ENCODE measurements at regions not wholly inside any gene's neighbourhood (a gene's known extent, or its start where the extent isn't known, plus 50 kb on each side); places are given as distances from the start of the nearest gene placed in this dataset.

DNA sequence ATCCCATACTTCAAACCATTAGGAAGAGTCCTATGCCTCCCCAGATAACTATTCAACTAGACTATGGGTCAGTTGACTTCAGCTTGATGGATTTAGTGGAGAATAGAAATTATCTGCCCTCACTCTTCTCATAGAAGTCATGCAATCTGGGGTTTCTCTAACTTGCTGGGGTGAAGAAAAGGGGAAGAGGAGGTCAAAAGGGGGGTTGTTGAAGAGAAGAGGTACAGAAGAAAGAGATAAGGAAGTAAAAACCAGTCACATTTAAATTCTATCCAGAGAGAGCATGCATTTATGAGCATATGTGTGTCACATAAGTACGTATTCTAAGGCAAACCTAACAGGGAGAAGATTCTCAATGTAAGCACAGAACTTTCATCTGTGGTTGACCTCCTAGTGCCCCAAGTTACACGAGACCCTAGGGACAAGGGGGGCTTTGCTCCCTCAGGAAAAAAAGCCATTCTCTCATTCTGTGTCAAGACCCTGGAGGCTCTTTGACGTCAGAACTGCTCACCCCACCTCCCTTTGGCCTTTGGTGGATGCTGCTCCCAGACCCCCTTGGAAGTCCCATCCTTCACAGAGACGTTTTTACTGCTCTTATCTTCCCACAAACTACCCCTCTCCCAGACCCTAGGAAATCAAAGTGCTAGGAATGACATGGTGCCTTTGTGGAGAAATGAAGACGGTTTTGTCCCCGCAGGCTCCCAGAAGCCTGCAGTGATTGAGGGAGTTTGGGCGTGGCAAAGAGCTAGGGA lies 236.8 kb upstream of the TNP1 start:
- DNase-seq (ENCODE audit: low read depth, low spot score): no peak

DNA sequence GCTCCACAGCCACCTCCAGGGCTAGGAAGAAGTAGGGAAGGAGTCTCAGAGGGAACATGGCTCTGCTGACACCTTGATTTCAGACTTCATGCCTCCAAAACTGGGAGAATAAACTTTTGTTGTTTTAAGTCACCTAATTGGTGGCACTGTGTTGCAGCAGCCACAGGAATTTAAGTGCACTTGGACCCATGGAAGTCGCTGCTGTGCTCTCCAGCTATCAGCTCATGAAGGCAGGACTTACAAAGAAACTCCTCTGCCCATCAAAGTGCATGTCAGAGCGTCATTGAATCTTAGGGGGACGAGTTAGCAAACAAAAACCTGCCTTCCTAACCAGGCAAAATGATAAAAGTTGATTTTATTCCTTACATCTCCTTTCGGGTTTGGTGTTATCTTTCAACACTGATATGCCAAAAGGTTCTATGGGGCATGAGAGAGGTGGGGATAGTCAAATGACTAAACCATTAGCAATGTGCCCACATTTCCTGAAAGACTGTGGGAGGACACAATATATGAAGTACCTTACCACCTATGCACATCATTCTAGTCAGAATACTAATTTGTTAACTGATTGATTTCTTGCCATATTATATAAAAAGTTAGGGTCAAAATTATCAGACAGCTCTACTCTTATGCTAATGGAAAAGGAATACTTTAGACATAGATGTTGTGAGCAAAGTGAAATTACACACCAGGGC lies 235.8 kb upstream of the TNP1 start:
- no peak for DNase-seq (ENCODE audit: low read depth, low spot score)

DNA sequence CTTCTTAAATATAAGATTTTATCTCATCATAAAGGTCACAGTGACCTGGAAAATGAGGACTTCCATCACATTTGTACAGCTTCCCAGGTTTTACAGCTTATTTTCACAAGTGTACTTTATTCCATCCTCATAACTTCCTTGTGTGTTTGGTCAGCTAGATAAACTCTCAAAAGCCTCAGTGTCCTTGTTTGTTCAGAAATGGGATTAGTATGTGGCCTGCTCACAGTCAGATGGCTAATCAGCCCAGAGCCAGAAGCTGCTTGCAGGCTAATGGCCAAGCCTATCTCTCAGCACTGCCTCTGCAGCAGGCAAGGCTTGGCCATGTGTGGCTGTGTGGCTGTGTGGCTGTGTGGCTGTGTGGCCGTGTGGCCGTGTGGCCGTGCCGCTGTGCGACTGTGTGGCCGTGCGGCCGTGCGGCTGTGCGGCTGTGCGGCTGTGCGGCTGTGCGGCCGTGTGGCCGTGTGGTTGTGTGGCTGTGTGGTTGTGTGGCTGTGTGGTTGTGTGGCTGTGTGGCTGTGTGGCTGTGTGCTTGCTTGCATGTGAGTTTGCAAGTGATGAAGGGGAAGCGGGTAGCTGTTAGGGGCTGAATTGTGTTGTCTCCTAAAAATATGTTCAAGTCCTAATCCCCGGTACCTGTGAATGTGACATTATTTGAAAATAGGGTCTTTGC lies 233.0 kb upstream of the TNP1 start:
- DNase-seq (ENCODE audit: low read depth, low spot score): no peak

DNA sequence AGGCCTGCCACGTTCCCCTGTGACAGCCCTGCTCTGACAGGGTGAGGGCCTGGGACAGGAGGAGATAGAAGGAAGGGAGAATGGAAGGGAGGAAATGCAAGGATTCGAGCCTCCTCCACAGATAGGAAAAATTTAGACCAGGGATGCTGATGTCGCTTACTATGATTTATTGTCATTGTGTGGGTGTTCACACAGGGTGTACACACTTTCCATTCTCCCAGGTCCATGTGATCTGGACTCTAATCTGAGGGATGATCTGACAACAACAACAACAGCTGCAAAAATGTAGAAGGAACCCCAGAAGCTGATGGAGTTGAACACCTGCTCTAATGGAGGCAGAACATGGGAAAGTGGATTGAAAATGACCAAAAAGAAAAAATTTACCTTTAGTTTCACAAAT lies 231.7 kb upstream of the TNP1 start:
- DNase-seq (ENCODE audit: low read depth, low spot score): no peak

DNA sequence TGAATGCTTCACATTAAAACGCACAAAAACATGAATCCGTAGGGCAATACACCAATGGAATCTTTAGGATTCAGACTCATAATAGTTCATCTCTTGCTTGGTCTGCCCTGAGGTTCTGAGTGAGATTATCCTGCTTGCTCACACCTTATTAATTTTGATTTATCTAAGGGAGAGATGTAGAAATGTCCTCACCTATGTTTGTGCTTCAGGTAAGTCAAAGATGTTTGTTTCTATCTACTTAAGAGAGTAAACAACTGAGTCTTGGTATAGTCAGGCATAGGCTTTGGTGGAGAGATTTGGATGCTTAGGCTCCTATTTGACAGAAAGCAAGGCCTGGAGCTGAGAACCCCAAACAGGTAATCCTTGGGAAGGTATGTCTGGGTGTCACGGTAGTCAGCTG lies 231.0 kb upstream of the TNP1 start:
- no peak for DNase-seq (ENCODE audit: low read depth, low spot score)

DNA sequence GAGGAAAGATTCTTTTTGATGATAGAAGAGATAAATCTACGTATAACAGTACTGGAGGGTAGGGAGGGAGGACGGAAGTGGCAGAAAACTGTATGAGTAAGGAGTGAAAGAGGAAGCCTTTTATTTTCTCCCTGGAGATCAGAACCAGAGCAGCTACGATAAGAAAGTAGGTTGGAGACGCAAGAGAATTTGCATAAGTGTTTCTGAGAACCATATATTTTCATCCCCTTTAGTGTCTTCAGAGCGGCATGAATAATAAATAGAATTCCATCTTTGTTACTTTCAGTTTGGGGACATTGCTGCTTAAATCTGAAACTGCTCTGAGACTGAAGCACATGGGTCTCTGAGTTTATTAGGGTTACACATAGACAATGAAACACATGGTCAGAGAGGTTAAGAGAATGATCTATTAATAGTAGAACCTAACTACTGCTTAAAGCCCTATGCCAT lies 230.2 kb upstream of the TNP1 start:
- DNase-seq (ENCODE audit: low read depth, low spot score): no peak

DNA sequence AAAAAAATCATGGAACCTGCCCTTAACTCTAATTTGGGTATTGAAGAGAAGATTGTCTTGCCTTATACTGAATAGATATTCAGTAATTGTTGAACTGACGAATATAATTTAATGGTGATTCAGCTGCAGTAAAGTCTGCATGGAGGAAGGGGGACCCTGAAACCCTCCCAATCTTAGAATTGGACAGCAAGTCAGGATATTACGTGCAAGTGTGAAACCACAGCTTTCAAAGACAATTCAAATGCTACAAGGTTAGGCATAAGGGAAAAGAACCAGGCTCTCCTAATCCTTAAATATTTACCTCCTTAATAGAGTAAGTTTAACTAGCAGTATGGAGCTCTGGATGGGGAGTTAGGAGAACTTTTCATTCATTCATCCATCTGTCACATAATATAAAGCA lies 226.9 kb upstream of the TNP1 start:
- no peak for DNase-seq (ENCODE audit: low read depth, low spot score)

DNA sequence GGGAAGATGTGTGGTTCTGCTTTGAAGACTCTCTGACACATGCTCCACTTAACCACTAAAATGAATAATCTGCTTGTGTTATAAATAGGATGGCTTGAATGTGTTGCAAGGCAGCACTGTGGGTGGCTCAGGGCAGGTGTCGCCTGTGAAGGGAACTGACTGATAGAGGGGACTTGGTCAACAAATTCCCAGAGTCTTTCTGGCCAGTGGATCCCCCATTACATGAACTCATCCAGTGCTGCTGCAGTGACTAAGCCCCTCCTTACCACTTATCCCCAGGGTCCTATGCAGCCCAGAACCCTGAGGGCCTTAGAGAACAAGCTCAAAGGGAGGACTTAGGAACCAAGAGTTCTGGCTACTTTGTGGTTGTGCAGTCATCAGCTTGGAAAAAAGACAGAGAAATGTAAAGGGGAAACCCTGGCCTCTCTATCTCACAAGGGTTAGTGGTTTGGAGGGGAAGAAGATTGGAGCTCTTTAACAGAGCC lies 226.2 kb upstream of the TNP1 start:
- no peak for DNase-seq (ENCODE audit: low read depth, low spot score)

DNA sequence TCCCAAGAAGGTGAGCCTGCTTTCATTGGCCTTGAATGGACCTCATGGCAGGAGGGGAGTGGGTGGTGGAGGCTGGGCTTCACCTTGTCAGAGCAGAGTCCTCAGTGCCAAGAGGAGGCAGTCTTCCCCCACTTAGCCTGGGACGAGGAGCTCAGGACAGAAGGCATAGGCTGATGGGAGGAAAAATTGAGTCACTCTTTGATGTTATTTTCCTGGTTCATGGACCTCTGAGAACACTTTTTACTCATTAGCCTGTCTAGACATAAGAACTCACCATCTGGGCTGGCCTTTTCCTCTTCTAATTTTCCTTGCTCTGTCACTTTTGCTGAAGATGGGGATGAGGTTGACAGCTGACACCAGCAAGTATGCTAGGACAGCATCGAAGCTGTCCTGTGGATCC lies 225.7 kb upstream of the TNP1 start:
- DNase-seq (ENCODE audit: low read depth, low spot score): no peak

DNA sequence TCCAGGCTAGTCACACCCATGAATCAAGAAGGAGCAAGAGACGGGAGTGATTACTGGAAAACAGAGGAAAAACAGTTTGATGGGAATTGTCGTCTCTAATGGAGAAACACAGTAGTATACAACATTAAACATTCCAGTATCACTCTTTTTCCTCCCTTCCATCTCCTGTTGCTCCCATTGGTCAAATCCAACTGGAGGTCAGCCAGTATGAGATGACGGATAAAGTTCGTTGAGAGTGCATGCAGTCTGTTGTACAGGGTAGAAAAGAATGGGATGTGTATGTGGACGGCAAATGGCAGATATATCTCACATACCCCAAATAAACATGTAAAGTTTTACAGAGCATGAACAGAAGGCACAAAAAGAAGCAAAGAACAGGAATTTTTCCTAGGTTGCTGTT lies 221.9 kb upstream of the TNP1 start:
- DNase-seq (ENCODE audit: low read depth, low spot score): no peak

DNA sequence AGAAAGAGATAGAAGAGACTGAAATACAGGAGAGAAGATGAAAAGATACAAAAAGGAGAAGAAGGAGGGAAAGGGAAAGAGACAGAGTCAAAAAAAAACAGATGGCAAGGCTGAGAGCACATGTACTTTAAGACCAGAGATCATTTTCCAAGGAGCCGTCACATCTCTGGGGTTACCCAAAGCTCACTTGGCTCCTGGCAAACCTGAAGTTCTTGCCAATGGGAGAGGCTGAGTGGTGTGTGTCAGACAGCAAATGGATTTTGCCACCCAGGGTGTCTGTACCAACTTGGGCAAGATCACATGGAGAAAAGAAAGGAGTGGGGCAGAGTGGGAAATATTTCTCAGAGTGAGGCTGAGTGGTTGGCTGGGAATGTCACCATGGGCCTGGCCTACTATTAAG lies 219.3 kb upstream of the TNP1 start:
- DNase-seq (ENCODE audit: low read depth, low spot score): no peak

DNA sequence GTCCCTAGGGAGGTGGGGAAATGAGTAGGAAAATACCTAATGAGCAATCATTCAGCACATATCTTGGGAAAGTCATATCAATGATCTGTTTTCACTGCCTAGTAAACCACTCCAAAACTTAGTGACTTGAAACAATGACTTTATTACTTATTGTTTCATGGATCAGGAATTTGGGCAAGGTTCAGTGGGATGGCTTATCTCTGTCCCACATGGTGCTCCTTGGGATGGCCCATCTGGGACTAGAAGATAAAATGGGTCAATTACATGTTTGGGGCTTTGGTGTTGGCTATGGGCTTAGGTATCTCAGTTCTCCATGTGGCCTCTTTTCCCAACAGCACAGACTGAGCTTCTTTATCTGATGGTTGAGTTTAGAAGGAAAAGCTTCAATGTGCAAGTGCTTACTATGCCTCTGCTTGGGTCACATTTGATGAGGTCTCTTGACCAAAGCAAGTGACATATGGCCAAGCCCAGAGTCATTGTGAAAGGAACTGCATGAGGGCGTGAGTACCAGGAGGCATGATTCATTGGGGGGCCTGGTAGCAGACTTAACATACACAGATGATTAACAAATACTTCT lies 218.1 kb upstream of the TNP1 start:
- no peak for DNase-seq (ENCODE audit: low read depth, low spot score)

DNA sequence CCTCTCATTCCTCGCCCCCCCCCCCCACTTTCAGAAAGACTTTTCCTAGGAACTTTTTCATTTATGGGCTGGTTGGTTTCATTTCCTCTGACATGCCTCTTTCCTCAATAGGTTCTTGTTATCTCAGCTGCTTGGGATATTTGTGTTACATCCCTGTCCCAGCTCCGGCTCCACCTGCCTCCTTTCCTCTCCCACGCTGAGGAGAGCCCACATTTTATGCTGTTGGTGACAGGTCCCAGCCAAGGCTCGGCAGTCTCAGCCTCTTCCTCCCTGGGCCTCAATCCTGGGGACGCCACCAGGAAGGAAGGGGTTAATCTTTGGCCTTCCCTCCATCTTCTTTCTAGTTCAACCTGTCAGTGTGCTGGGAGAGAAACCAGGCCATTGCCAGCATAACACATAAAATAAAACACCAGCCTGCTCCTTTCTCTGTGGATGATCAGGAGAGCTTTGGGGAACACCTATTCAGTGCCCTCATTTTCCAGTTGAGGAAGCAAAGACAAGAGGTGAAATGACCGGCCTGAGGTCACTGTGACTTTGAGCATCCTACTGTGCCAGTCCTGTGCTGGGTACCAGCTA lies 216.9 kb upstream of the TNP1 start:
- DNase-seq (ENCODE audit: low read depth, low spot score): no peak

DNA sequence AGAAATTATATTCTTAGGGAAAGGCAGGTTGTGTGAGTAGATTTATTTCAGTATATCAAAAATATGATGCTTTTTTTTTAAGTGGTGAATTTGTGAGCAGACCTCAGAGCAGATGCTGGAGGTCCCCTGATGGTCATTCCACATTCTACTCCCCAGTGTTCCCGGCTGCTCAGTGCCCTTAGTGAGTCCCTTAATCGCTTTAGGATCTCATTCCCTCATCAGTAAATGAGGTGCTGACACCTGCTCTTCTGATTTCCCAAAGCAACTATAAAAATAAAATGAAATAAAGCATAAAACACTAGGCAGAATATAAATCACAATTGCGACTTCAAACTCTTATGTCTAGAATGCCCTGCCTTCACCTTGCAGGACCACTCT lies 216.2 kb upstream of the TNP1 start:
- DNase-seq (ENCODE audit: low read depth, low spot score): no peak

DNA sequence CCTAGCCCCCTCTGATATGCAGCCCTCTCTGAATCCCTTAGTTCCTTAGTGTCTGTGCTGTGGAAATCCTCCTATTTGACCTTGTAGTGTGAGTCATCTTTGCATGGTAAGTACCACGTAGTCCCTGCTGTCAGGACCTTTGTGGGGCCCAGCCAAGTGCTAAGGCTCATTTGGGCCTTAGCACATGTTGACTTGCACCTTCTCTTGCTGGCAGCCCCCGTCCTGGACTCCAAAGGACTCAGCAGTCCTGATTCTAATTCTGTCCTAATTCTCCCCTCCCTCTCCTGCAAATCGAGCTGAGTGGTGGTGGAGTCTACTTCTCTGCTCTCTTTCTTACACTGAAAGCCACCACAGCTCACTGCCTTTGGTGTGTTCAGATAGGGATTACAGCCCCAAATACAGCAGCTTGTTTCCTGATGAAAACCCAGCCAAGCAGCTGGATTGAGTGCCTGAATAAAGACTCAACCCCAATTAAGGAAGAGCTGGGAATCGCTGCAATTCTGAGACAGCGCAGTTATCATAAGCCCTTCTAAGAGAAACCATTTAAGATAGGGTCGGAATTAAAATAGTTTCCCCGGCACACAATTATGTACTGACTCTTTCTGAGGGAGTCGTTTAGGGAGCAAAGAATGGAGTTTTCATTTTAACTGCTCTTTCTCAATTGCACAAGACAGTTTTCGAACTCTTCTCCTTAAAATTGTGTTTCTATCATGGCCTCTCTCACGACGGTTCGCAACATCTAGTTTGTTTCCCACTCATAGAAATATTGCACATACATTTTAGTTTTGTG lies 215.6 kb upstream of the TNP1 start:
- DNase-seq (ENCODE audit: low read depth, low spot score): no peak

DNA sequence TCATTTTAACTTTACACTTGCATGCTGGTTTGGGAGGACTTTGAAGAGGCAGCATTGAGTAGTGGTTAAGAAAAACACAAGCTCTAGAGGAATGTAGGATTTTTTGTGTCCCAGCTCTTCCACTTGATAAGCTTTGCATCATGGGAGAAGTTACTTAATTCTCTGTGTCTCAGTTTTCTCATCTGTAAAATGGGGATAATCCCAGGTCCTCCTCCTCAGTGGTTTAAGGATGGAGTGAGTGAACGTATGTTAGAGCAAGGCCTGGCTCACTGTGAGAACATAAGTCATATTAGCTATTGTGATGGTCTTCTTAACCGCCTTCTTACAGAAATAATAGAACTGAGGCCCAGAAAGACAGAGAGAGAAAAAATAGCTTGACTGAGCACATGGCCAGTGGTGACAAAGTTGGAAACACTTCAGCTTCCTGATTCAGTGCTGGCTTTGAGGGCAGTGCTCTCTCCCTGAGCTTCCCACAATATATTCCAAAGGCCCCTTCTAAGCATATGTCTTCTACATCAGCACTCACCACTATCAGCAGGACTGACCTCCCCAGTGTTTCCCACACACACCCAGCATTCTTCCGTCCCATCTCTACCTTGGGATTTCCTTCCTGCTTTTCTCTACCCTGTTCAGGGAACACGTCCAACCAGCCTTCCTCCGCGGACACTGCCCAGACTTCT lies 214.9 kb upstream of the TNP1 start:
- DNase-seq (ENCODE audit: low read depth, low spot score): no peak

DNA sequence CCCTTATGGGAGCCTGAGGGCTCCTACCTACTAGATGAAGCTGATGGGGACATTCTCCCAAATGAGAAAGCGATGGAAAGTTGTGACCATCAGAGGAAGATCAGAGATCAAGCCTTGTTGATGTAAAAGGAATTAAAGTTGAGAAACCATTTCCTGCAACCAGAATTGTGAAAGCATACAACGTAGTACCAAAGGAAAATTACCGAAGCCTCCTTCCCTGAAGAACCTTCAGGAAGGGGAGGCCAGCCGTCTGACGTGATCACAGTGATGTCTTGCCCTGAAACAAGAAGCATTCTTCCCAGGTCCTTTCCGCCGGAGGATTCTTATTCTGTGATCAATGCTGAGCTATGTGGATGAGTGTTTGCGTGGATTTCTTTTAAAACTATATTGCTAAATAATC lies 211.6 kb upstream of the TNP1 start:
- DNase-seq (ENCODE audit: low read depth, low spot score): no peak

DNA sequence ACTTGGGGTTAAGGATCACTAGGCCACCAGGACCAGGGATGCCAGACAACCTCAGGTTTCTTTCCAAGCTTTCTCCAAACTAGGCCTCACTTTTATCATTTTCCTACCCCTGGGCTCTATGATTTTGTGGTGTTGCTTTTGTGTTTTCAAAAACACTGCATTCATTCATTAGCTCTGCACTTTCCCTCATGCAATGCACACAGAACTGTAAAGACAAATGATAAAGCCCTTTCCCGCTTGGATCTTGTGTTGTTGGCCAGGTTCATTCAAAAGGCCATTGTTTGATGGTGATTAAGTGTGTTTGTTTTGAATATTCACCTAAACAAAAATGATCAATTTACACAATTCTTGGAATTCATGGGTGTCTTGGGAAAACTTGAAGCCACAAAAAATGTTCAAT lies 210.7 kb upstream of the TNP1 start:
- DNase-seq (ENCODE audit: low read depth, low spot score): no peak

DNA sequence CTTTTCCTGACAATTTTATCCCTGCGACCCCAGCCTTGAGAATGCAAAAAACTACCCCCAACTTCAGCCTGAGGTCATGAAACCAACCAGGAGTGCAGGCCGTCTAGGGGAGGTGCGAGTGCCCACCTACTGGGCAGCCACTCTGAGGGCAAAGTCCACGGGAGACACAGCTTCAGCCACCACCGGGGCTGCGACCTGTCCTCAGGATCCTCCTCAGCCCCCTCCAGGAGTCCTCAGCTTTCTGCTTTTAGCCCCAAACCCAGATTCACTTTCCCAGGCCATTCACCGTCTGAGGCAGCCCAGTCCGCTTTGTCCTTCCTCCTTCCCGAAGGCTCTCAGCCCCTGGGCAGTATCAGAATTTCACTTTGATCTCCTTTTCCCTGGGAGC lies 210.2 kb upstream of the TNP1 start:
- DNase-seq (ENCODE audit: low read depth, low spot score): no peak

DNA sequence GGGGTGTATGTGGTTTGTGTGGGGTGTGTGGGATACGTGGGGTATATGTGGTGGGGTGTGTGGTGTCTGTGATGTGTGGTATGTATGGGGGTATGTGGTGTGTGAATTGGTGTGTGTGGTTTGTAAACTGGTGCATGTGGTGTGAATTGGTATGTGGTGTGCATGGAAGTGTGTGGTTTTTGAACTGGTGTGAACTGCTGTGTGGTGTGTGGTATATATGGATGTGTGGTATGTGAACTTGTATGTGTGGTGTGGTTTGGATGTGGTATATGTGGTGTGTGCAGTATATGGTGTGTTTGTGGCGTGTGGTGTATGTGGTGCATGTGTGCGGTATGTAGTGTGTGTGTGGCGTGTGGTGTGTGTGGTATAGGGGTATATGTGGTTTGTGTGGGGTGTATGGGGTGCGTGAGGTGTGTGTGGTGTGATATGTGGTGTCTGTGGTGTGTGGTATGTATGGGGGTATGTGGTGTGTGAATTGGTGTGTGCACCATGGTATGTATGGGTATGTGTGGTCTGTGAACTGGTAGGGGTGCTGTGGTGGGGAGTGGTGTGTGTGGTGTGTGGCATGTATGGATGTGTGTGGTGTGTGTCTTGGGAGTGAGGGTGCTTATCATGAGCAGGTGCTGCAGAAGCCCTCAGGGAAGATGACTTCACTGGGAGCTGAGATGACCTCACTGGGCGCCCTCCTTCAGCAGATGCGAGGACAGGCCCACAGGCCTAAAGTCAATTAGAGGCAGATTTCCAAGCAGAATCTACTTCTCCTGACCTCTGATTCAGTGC lies 209.6 kb upstream of the TNP1 start:
- no peak for DNase-seq (ENCODE audit: low read depth, low spot score)
